K562 (cell line): ENCODE measurements at regions not wholly inside any gene's neighbourhood (a gene's known extent, or its start where the extent isn't known, plus 50 kb on each side); places are given as distances from the start of the nearest gene placed in this dataset.
"Not testable (repeated sequence)": the region's sequence is repeated elsewhere in the genome, so short reads cannot be mapped to it uniquely, and the experiment has no call there.

Source experiments
- ATAC-seq: fragments of 200-7000 bp; cut with Tn5 transposase; 3 replicates; pipeline ENCODE4 v1.9.1; 2020; ENCODE audit warnings: moderate library complexity
- BruUV-seq: library from RNA; stranded (reverse); fragments of 400-500 nt; replicated peaks from 2 replicates; lab custom pipeline; 2021; lab: Mats Ljungman, UMichigan
- CTCF ChIA-PET: fragments of 300-600 bp; formaldehyde crosslinking; extraction: SDS; loops from one replicate; lab custom pipeline; 2021; ENCODE audit warnings: low intra/inter-chr PET ratio; lab: Yijun Ruan, JAX
- POLR2A ChIA-PET: fragments of 300-600, 350-650 bp; sonication (Branson Sonifier 250); formaldehyde crosslinking; extraction: SDS; loops from one replicate; lab custom pipeline; 2021; ENCODE audit warnings: antibody characterized with exemption, inconsistent platforms; lab: Yijun Ruan, JAX
- DNase-seq, 4 experiments: peaks; one replicate each; pipeline versions ENCODE4 v3.0.0 to v3.0.0-alpha.2; 2011 to 2018; ENCODE audit warnings: low spot score in 3 of 4, mixed read lengths in 3 of 4; ENCODE audit errors: extremely low read depth in 1 of 4
- FAIRE-seq: peaks from 2 replicates; lab custom pipeline; 2011; peaks lifted over from hg19 to GRCh38; lab: Jason Lieb, UNC
- H2AFZ ChIP-seq: 2 replicates; pipeline ENCODE4 v1.6.0; 2011; ENCODE audit warnings: low read depth, low read length, control low read depth, inconsistent platforms
- H3K27ac ChIP-seq: fragments of 200-600 bp; 3 replicates; pipeline ENCODE4 v1.8.0; 2011; ENCODE audit warnings: low read depth, mild to moderate bottlenecking, control low read depth, inconsistent platforms, low read length, moderate library complexity, mixed read lengths; ENCODE audit errors: extremely low read depth
- H3K27me3 ChIP-seq, 2 experiments: fragments of 300-600 bp in 1 of 2; 2 replicates in 1 of 2; 3 replicates in 1 of 2; pipeline versions ENCODE4 v1.6.0 to v1.8.0; 2011; ENCODE audit warnings: inconsistent platforms in 2 of 2, low read length in 2 of 2, mild to moderate bottlenecking in 1 of 2, mixed read lengths in 1 of 2, moderate library complexity in 1 of 2; ENCODE audit not compliant: control insufficient read depth in 2 of 2, insufficient read depth in 2 of 2
- H3K36me3 ChIP-seq: fragments of 300-600 bp; 3 replicates; pipeline ENCODE4 v1.8.0; 2011; ENCODE audit warnings: mild to moderate bottlenecking, low read length, inconsistent platforms; ENCODE audit not compliant: control insufficient read depth, insufficient read depth
- H3K4me1 ChIP-seq, 2 experiments: fragments of 200-600 bp in 1 of 2; replicated peaks in 1 of 2; 2 replicates in 1 of 2; 3 replicates in 1 of 2; pipeline versions ENCODE4 v1.5.1 to v1.8.0; 2011; ENCODE audit warnings: inconsistent platforms in 2 of 2, low read length in 2 of 2, mild to moderate bottlenecking in 1 of 2, mixed read lengths in 1 of 2, moderate library complexity in 1 of 2; ENCODE audit not compliant: control insufficient read depth in 2 of 2, insufficient read depth in 2 of 2
- H3K4me2 ChIP-seq: 2 replicates; pipeline ENCODE4 v1.6.1; 2011; ENCODE audit warnings: low read length, control low read depth, inconsistent platforms, mixed read lengths; ENCODE audit not compliant: insufficient read depth
- H3K4me3 ChIP-seq: fragments of 200-600 bp; sonication (generic), shearing (Covaris generic); 2 replicates; pipeline ENCODE4 v1.5.1; 2016; ENCODE audit warnings: control low read depth, inconsistent platforms
- H3K79me2 ChIP-seq: fragments of 200-600 bp; 3 replicates; pipeline ENCODE4 v1.8.0; 2011; ENCODE audit warnings: low read length, inconsistent platforms; ENCODE audit not compliant: control insufficient read depth, insufficient read depth
- H3K9ac ChIP-seq, 2 experiments: 2 replicates each; pipeline versions ENCODE4 v1.6.0 to v1.6.1; 2011; ENCODE audit warnings: low read depth in 2 of 2, low read length in 2 of 2, control low read depth in 1 of 2, inconsistent platforms in 1 of 2, mild to moderate bottlenecking in 1 of 2, mixed read lengths in 1 of 2; ENCODE audit not compliant: insufficient read depth in 1 of 2
- H3K9me1 ChIP-seq: one replicate; pipeline ENCODE4 v1.6.0; 2011; ENCODE audit warnings: inconsistent platforms, mild to moderate bottlenecking, low read length, moderate library complexity; ENCODE audit not compliant: control insufficient read depth, insufficient read depth
- H3K9me3 ChIP-seq: replicated peaks from 2 replicates; pipeline ENCODE4 v1.5.1; 2011; ENCODE audit warnings: low read depth, low read length, inconsistent platforms; ENCODE audit not compliant: control insufficient read depth, insufficient read depth
- H4K20me1 ChIP-seq: replicated peaks from 2 replicates; pipeline ENCODE4 v1.6.1; 2011; ENCODE audit warnings: low read length, inconsistent platforms, mixed read lengths; ENCODE audit not compliant: control insufficient read depth, insufficient read depth
- DMBX1 ChIP-seq: fragments of 250-450 bp; sonication (Bioruptor Pico); IDR thresholded peaks from 2 replicates; pipeline ENCODE4 v1.8.0; 2022; ENCODE audit warnings: inconsistent platforms, mild to moderate bottlenecking, moderate library complexity, borderline replicate concordance
- HCFC1 ChIP-seq: IDR thresholded peaks from 2 replicates; pipeline ENCODE4 v1.6.1; 2012; ENCODE audit warnings: low read depth, low read length, improper control_type of control experiment
- KLF16 ChIP-seq: IDR thresholded peaks from 2 replicates; pipeline ENCODE4 v1.6.1; 2016; ENCODE audit warnings: antibody characterized with exemption
- PHTF2 ChIP-seq: fragments of 250-450 bp; sonication (Bioruptor Pico); IDR thresholded peaks from 2 replicates; pipeline ENCODE4 v1.5.0; 2021; ENCODE audit warnings: mild to moderate bottlenecking
- POLR2AphosphoS5 ChIP-seq: IDR thresholded peaks from 2 replicates; pipeline ENCODE4 v1.6.1; 2011; ENCODE audit warnings: mild to moderate bottlenecking, low read depth, low read length, moderate library complexity; ENCODE audit not compliant: control insufficient read depth, insufficient read depth
- RBM15 ChIP-seq: fragments of 200-400 bp; formaldehyde crosslinking; IDR thresholded peaks from 2 replicates; pipeline ENCODE4 v1.6.1; 2018; ENCODE audit warnings: mild to moderate bottlenecking, low read length, moderate library complexity; ENCODE audit not compliant: insufficient read depth
- SLC30A9 ChIP-seq: fragments of 250-450 bp; sonication (Bioruptor Pico); IDR thresholded peaks from 2 replicates; pipeline ENCODE4 v1.8.0; 2022; ENCODE audit warnings: mild to moderate bottlenecking, moderate library complexity
- TAF7 ChIP-seq: fragments of 450-650 bp; IDR thresholded peaks from 2 replicates; pipeline ENCODE4 v1.6.1; 2016; ENCODE audit warnings: missing genetic modification characterization, missing compliant biosample characterization
- U2AF1 ChIP-seq: fragments of 200-400 bp; formaldehyde crosslinking; optimal IDR thresholded peaks from 2 replicates; pipeline ENCODE3; 2017; ENCODE audit warnings: mild to moderate bottlenecking, low read depth, low read length, moderate library complexity
- ZKSCAN3 ChIP-seq: fragments of 250-450 bp; sonication (Bioruptor Pico); IDR thresholded peaks from 2 replicates; pipeline ENCODE4 v1.4.0; 2020
- ZNF133 ChIP-seq: fragments of 250-450 bp; sonication (Bioruptor Pico); IDR thresholded peaks from 2 replicates; pipeline ENCODE4 v1.4.0; 2020; ENCODE audit warnings: mild to moderate bottlenecking
- ZSCAN29 ChIP-seq: fragments of 450-650 bp; IDR thresholded peaks from 2 replicates; pipeline ENCODE4 v1.6.1; 2017
- WGBS: fragments of 100-300 bp; shearing (Covaris generic); methylation state at CpG from one replicate; pipeline ENCODE4 v1.1.6; 2016; ENCODE audit warnings: low coverage, mixed read lengths; ENCODE audit not compliant: insufficient coverage; ENCODE audit errors: missing lambda C conversion rate; 5-methylcytosine and 5-hydroxymethylcytosine counted together
- in situ Hi-C: fragments of 300-500 bp; cut with MboI; formaldehyde crosslinking; loops from 4 replicates; pipeline ENCODE4 v1.15.0; 2018; ENCODE audit warnings: inconsistent platforms, mixed read lengths
- intact Hi-C: fragments of 100-400 bp; cut with micrococcal nuclease; formaldehyde crosslinking; loops from 2 replicates; pipeline ENCODE4 v1.14.2; 2022
- TF ChIP-seq, protein P1 (sequence below): fragments of 450-650 bp; IDR thresholded peaks from 2 replicates; pipeline ENCODE4 v1.6.1; 2016

DNA sequence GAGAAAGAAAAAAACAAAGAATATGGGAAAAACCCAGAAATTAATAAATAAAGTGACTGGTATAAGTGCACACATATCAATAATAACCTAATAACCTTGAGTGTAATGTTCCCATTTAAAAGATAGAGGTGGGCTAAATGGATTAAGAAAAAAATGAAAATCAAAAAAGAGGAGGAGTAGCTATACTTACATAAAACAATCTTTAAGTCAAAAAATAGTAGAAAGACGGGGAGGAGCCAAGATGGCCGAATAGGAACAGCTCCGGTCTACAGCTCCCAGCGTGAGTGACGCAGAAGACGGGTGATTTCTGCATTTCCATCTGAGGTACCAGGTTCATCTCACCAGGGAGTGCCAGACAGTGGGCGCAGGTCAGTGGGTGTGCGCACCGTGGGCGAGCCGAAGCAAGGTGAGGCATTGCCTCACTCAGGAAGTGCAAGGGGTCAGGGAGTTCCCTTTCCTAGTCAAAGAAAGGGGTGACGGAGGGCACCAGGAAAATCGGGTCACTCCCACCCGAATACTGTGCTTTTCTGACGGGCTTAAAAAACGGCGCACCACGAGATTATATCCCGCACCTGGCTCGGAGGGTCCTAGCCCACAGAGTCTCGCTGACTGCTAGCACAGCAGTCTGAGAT, 279.0 kb downstream of the RPAP3 start:
- intact Hi-C loops, in situ Hi-C loops, H3K27me3 ChIP-seq, H3K36me3 ChIP-seq, H3K4me1 ChIP-seq, DNase-seq, ATAC-seq, H4K20me1 ChIP-seq, H3K9ac ChIP-seq, H3K9me3 ChIP-seq, H3K4me3 ChIP-seq, H3K27ac ChIP-seq, H3K9me1 ChIP-seq, CTCF ChIA-PET, BruUV-seq, FAIRE-seq, POLR2A ChIA-PET, H3K79me2 ChIP-seq: not testable (repeated sequence)
- Histone ChIP-seq H3K4me2 (peak overlapping the region; percentile 50), H2AFZ (peak overlapping the region; percentile 75)
- peak; percentile 48; the same call in 1 of the 2 replicates for TF ChIP-seq TAF7 (tag)
- TF ChIP-seq, protein P1, sequence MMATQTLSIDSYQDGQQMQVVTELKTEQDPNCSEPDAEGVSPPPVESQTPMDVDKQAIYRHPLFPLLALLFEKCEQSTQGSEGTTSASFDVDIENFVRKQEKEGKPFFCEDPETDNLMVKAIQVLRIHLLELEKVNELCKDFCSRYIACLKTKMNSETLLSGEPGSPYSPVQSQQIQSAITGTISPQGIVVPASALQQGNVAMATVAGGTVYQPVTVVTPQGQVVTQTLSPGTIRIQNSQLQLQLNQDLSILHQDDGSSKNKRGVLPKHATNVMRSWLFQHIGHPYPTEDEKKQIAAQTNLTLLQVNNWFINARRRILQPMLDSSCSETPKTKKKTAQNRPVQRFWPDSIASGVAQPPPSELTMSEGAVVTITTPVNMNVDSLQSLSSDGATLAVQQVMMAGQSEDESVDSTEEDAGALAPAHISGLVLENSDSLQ = peak; percentile 10; the same call in 1 of the 2 replicates
- 26% methylated on average over 16 of the region's 21 CpGs for WGBS

DNA sequence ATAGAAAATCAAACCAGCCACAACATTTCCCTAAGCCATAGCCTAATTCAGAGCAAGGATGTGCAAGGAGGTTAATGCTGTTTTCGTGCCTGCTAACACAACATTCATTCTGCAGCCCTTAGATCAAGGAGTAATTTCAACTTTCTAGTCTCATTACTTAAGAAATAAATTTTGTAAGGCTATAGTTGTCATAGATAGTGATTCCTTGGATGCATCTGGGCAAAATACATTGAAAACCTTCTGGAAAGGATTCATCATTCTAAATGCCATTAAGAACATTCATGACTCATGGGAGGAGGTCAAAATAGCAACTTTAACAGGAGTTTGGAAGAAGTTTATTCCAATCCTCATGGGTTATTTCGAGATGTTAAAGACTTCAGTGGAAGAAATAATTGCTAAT, 283.2 kb downstream of the RPAP3 start:
- no peaks in the 10 kb centered on the region for H3K9me3 ChIP-seq
- H3K4me1 ChIP-seq = no peaks in the 10 kb centered on the region; a peak in 1 of 5 replicates
- no peaks in the 10 kb centered on the region for H3K79me2 ChIP-seq
- no peak overlapping the region for H3K9ac ChIP-seq
- H3K27ac ChIP-seq = no peak overlapping the region
- H3K9me1 ChIP-seq = no peaks in the 10 kb centered on the region
- in situ Hi-C loops = no loop called here
- H3K27me3 ChIP-seq = peaks cover 9 to 10% of the 10 kb centered on the region in 2 experiments; a peak in 3 of 5 replicates
- CTCF ChIA-PET = no interaction called here
- intact Hi-C loops = no loop called here
- no peak for DNase-seq
- H3K4me2 ChIP-seq = no peak overlapping the region
- H3K36me3 ChIP-seq = no peaks in the 10 kb centered on the region
- 3% methylated on average over 2 of the region's 2 CpGs for WGBS
- BruUV-seq = no TSS peak
- H3K4me3 ChIP-seq = no peak overlapping the region
- no peak overlapping the region for H2AFZ ChIP-seq
- POLR2A ChIA-PET = no interaction called here
- FAIRE-seq = no peak
- no peaks in the 10 kb centered on the region for H4K20me1 ChIP-seq
- ATAC-seq = no peak
- no peak for TF ChIP-seq RBM15
- TF ChIP-seq ZSCAN29 = no peak
- no peak for TF ChIP-seq ZKSCAN3 (CRISPR knock-in tag)
- TF ChIP-seq DMBX1 = no peak
- no peak for TF ChIP-seq PHTF2 (CRISPR knock-in tag)
- TF ChIP-seq U2AF1 = no peak
- TF ChIP-seq POLR2AphosphoS5 = no peak
- no peak for TF ChIP-seq ZNF133
- no peak for TF ChIP-seq KLF16
- no peak for TF ChIP-seq HCFC1
- TF ChIP-seq SLC30A9 = no peak
